Activated T-cell treated with anti-CD3 and anti-CD28 coated beads, Interleukin-2, amount 50 U/mL, for 24 hours (primary cell): ENCODE measurements at regions not wholly inside any gene's neighbourhood (a gene's known extent, or its start where the extent isn't known, plus 50 kb on each side); places are given as distances from the start of the nearest gene placed in this dataset.

Experiments used
- DNase-seq: peaks from one replicate; pipeline ENCODE4 v3.0.0-alpha.2; 2020
- H3K27ac Mint-ChIP-seq: 2 replicates; pipeline ENCODE4 v1.8.0; 2020; ENCODE audit warnings: mild to moderate bottlenecking, mixed read lengths
- H3K27me3 Mint-ChIP-seq: 2 replicates; pipeline ENCODE4 v1.8.0; 2020; ENCODE audit warnings: mixed read lengths
- H3K36me3 Mint-ChIP-seq: 2 replicates; pipeline ENCODE4 v1.8.0; 2020; ENCODE audit warnings: low read depth, mixed read lengths
- H3K4me1 Mint-ChIP-seq: 2 replicates; pipeline ENCODE4 v1.8.0; 2020; ENCODE audit warnings: low read depth, mixed read lengths
- H3K4me3 Mint-ChIP-seq: 2 replicates; pipeline ENCODE4 v1.8.0; 2020; ENCODE audit warnings: mild to moderate bottlenecking, moderate library complexity, mixed read lengths
- H3K9me3 Mint-ChIP-seq: 2 replicates; pipeline ENCODE4 v1.8.0; 2020; ENCODE audit warnings: mixed read lengths

DNA sequence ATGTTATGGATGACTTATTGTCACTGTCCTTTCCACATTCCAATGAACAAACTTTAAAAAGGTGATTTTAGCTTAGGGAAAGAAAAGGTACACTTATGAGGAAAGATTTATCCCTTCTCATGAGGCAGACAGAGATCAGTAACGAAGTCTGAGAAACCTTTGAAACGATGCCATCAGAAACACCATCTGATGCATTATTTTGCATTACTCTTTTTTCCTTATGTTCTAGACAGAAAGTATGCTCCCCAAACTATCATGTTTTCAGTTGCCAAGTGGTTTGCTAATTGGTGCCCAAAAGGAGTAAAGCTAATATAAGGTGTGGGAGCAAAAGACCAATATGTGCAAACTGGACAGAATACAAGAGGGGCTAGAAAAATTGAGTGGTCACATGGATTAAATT lies 397.7 kb upstream of the RIOK2 start:
- no peaks in the 10 kb centered on the region for H3K36me3 Mint-ChIP-seq
- no peaks in the 10 kb centered on the region for H3K27me3 Mint-ChIP-seq
- no peaks in the 10 kb centered on the region for H3K9me3 Mint-ChIP-seq
- no peak overlapping the region for H3K27ac Mint-ChIP-seq
- no peaks in the 10 kb centered on the region for H3K4me1 Mint-ChIP-seq
- DNase-seq, result no peak
- H3K4me3 Mint-ChIP-seq, result no peak overlapping the region

DNA sequence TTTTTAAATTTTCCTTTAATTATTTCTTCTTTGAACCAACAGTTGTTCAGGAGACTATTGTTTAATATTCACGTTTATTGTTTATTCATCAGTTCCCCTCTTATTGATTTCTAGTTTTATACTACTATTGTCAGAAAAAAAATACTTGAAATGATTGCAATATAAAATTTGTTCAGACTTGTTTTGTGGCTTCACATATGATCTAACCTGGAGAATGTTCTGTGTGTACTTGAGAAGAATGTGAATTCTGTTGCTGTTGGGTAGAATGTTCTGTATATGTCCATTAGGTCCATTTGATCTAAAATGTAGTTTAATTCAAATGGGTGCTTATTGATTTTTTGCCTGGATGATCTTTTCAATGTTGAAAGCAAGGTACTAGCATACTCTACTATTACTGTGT lies 408.7 kb upstream of the RIOK2 start:
- no peak overlapping the region for H3K4me3 Mint-ChIP-seq
- DNase-seq, result no peak
- no peaks in the 10 kb centered on the region for H3K4me1 Mint-ChIP-seq
- H3K27me3 Mint-ChIP-seq, result no peaks in the 10 kb centered on the region
- H3K27ac Mint-ChIP-seq, result no peak overlapping the region
- H3K9me3 Mint-ChIP-seq, result peaks cover 14% of the 10 kb centered on the region
- no peaks in the 10 kb centered on the region for H3K36me3 Mint-ChIP-seq

DNA sequence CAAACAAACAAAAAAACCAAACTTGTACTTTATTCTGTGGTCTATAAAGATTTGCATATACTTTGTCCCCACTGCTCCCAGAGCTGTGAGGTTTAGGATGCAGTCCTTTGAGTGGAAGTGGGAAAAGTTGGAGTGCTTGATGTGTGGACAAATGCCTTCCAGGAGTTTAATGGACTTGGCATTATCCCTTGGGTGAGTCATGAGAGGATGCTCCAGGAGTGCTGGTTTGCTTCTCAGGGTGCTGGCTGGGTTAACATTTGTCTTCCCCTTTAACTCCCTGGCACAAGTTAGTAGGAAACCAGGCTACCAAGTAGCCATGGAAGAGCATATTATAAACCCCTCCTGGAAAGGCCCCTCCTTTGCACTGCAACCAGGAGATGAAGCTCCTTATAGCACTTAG lies 417.4 kb upstream of the RIOK2 start:
- H3K27me3 Mint-ChIP-seq, result no peaks in the 10 kb centered on the region
- no peaks in the 10 kb centered on the region for H3K36me3 Mint-ChIP-seq
- no peak for DNase-seq
- H3K9me3 Mint-ChIP-seq, result peaks cover 30% of the 10 kb centered on the region
- H3K4me1 Mint-ChIP-seq, result no peaks in the 10 kb centered on the region
- no peak overlapping the region for H3K4me3 Mint-ChIP-seq
- H3K27ac Mint-ChIP-seq, result no peak overlapping the region

DNA sequence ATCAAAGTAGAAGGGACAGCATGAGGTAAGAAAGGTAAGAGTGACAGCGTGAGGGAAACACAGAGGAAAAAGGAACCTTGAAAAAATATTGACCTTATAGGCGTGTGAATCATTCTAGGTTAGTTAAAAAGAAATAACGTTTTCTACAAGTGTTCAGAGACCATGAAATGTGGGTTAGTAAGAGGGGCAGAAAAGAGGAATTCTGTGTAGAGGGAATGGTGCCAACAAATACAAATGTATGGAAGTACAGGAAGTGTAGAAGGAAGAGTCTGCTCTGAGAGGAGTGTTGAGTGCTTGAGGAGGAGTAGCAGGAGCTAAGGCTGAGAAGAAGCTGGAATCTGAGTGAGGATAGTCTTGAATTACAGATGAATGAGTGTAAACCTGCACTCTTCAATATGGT lies 418.6 kb upstream of the RIOK2 start:
- Mint-ChIP-seq H3K27ac (no peak overlapping the region), H3K4me3 (no peak overlapping the region), H3K9me3 (peaks cover 19% of the 10 kb centered on the region), H3K27me3 (no peaks in the 10 kb centered on the region), H3K4me1 (no peaks in the 10 kb centered on the region), H3K36me3 (no peaks in the 10 kb centered on the region)
- DNase-seq, result no peak

DNA sequence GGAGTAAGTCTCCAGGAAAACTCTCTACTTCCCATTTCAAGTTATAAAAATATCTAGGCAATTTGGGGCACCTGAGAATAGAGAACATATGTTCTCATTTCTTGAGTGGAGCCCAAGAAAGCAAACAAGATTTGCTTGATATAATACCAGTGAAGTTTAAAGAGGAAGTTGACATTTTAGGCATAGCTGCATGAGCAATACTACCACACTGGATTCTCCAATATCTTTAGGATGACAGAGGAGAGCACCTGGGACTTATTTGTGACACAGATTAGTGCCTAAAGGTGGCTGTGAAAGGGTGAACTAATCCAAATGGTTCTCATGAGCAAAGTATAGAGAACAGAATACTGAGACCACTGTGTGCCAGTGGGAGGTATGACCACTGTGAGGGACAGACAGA lies 423.5 kb upstream of the RIOK2 start:
- Mint-ChIP-seq H3K4me1 (no peaks in the 10 kb centered on the region), H3K27ac (no peak overlapping the region), H3K9me3 (peaks cover 10% of the 10 kb centered on the region), H3K27me3 (no peaks in the 10 kb centered on the region), H3K36me3 (no peaks in the 10 kb centered on the region), H3K4me3 (no peak overlapping the region)
- no peak for DNase-seq

DNA sequence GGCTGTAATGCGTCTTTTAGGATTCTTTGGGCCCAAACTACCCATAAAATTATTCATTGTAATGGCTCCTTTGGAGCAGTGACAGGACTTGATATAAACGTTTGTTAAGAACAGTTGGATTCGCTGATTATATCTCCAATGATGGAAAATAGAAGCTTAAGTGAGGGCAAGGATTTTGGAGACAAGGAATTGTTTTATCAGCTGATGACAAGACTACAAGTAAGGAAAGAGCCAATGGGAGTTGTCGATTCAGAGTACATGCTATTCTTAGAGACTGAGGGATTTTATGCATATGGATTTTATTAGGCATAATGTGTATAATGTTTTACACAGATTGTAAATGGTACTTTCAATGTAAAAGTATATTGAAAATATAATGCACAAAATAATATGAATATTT lies 425.5 kb upstream of the RIOK2 start:
- no peak for DNase-seq
- no peaks in the 10 kb centered on the region for H3K36me3 Mint-ChIP-seq
- H3K27ac Mint-ChIP-seq, result no peak overlapping the region
- H3K4me3 Mint-ChIP-seq, result no peak overlapping the region
- H3K9me3 Mint-ChIP-seq, result peaks cover 8% of the 10 kb centered on the region
- no peaks in the 10 kb centered on the region for H3K27me3 Mint-ChIP-seq
- no peaks in the 10 kb centered on the region for H3K4me1 Mint-ChIP-seq

DNA sequence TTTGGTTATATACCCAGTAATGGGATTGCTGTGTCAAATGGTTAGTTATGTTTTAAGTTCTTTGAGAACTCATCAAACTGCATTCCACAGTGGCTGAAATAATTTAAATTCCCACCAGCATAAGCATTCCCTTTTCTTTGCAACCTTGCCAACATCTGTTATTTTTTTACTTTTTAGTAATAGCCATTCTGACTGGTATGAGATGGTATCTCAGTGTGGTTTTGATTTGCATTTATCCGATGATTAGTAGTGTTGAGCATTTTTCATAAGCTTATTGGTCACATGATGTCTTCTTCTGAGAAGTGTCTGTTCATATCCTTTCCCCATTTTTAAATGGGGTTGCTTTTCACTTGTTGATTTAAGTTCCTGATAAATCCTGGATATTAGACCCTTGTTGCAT lies 435.7 kb upstream of the RIOK2 start:
- DNase-seq, result no peak
- H3K4me3 Mint-ChIP-seq, result no peak overlapping the region
- no peaks in the 10 kb centered on the region for H3K4me1 Mint-ChIP-seq
- H3K9me3 Mint-ChIP-seq, result peaks cover 4% of the 10 kb centered on the region
- H3K36me3 Mint-ChIP-seq, result no peaks in the 10 kb centered on the region
- H3K27ac Mint-ChIP-seq, result no peak overlapping the region
- no peaks in the 10 kb centered on the region for H3K27me3 Mint-ChIP-seq

DNA sequence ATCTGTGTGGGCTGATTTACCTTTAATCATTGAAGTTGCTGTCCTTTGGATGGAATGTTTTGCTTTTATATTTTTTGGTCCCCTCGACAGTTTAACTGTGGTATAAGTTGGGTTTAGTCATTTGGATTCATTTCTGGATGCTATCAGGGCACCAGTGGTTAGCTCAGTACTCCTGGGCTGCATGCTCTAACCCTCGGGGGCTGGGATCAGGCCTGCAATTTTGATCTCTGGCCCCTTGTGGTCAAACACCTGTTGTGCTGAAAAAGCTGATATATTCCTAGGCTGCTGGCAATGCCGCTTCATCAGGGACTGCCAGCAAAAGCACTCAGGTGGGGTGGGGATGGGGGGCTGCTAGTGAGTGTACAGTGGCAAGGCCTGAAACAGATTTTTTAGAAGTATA lies 440.4 kb upstream of the RIOK2 start:
- Mint-ChIP-seq H3K27me3 (no peaks in the 10 kb centered on the region), H3K4me1 (no peaks in the 10 kb centered on the region), H3K4me3 (no peak overlapping the region), H3K27ac (no peak overlapping the region), H3K9me3 (peaks cover 4% of the 10 kb centered on the region), H3K36me3 (no peaks in the 10 kb centered on the region)
- DNase-seq, result no peak

DNA sequence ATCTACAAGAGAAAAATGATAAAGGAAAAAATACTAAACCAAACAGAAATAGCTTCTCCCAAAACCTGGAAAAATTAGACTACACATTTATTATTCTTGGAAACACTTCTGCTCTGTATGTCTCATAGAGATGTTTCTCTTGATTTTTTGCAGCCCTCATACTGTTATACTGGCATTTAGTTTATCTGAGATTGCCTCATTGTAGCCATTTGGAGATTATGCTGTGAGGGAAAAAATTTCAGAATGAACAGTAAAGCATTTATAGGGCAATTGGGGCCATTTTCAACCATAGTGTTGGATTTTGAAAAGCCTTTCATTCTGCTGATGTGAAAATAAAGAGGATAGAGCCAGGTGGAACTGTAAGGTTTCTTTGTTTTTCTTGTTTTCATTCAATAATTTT lies 441.8 kb upstream of the RIOK2 start:
- Mint-ChIP-seq H3K9me3 (no peaks in the 10 kb centered on the region), H3K4me3 (no peak overlapping the region), H3K27me3 (no peaks in the 10 kb centered on the region), H3K4me1 (no peaks in the 10 kb centered on the region), H3K36me3 (no peaks in the 10 kb centered on the region), H3K27ac (no peak overlapping the region)
- no peak for DNase-seq

DNA sequence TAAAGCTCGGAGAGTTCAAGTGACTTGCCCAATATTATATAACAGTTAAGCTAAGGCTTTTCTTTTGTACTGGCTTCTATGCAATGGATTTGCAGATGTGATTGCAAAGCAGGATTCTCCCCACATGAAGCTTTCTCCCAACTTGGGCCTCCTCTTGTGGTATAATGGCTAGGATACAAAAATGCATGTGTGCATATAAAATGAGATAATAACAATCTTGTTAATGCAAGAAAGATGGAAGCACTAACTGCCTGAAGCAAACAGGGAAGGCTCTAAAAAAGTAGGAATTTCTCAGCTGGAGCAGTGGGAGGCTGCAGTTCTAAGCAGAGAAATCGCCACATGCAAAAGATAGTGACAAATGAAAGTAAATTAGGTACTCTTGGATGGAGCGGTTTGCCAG lies 444.2 kb upstream of the RIOK2 start:
- no peak overlapping the region for H3K27ac Mint-ChIP-seq
- peaks cover 3% of the 10 kb centered on the region for H3K9me3 Mint-ChIP-seq
- no peak for DNase-seq
- H3K27me3 Mint-ChIP-seq, result no peaks in the 10 kb centered on the region
- H3K36me3 Mint-ChIP-seq, result no peaks in the 10 kb centered on the region
- no peak overlapping the region for H3K4me3 Mint-ChIP-seq
- no peaks in the 10 kb centered on the region for H3K4me1 Mint-ChIP-seq

DNA sequence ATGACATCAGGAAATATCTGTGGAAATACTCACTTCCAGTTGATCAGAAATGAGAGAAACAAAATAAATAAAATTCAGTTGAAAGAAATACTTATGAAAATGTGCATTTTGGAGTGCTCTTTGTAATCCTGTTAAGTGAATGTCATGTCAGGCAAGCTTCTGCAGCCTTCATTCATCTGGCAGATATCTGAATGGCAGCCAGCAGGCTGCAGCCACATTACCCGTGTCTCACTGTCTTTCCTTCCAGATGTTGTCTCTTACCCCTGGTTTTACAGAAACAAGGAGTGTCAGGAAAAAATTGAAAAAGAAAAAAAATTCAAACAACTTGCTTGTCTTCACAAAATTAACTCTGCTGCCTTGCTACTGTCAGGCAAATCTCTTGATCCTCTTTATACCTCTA lies 445.0 kb upstream of the RIOK2 start:
- Mint-ChIP-seq H3K9me3 (peaks cover 3% of the 10 kb centered on the region), H3K27ac (no peak overlapping the region), H3K4me1 (no peaks in the 10 kb centered on the region), H3K36me3 (no peaks in the 10 kb centered on the region), H3K27me3 (no peaks in the 10 kb centered on the region), H3K4me3 (no peak overlapping the region)
- no peak for DNase-seq

DNA sequence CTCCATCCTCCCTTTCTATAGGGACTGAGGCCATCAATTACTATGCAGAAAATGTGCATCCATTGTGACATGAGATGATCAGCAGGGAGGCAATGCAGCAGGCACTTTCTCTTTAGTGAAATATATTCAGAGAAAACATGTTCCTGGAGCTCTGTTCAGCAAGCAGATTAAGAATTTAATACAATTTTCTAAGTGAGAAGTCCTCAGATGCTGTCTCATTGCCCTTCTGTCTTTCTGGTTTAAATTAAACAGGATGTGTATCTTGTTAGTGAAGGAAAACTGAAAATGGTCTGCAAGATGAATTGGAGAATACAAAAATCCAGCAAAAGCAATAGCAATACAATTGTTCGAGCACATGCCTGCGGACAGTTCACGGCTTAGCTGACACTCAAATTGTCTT lies 445.8 kb upstream of the RIOK2 start:
- peaks cover 3% of the 10 kb centered on the region for H3K9me3 Mint-ChIP-seq
- DNase-seq, result no peak
- H3K36me3 Mint-ChIP-seq, result no peaks in the 10 kb centered on the region
- H3K27me3 Mint-ChIP-seq, result no peaks in the 10 kb centered on the region
- H3K27ac Mint-ChIP-seq, result no peak overlapping the region
- H3K4me3 Mint-ChIP-seq, result no peak overlapping the region
- no peaks in the 10 kb centered on the region for H3K4me1 Mint-ChIP-seq

DNA sequence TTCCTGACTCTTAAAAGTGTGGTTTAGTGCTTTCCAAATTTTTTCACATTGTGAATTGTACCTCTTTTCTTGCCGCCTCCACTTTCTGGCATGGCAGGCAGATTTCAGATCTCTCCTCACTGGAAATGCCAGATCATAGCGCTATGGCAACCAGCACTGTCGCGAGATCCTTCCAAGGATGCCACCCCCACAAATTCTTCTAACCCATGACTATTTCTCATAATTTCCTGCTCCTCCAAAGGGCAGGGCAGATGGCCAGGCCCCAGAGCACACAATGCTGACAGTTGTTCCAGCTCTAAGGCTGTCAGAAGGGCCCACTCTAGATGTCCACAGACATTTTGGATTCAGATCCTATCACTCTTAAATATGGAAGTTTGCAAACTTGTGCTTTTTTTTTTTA lies 446.2 kb upstream of the RIOK2 start:
- Mint-ChIP-seq H3K27ac (no peak overlapping the region), H3K9me3 (peaks cover 3% of the 10 kb centered on the region), H3K36me3 (no peaks in the 10 kb centered on the region), H3K4me3 (no peak overlapping the region), H3K27me3 (no peaks in the 10 kb centered on the region), H3K4me1 (no peaks in the 10 kb centered on the region)
- DNase-seq, result no peak

DNA sequence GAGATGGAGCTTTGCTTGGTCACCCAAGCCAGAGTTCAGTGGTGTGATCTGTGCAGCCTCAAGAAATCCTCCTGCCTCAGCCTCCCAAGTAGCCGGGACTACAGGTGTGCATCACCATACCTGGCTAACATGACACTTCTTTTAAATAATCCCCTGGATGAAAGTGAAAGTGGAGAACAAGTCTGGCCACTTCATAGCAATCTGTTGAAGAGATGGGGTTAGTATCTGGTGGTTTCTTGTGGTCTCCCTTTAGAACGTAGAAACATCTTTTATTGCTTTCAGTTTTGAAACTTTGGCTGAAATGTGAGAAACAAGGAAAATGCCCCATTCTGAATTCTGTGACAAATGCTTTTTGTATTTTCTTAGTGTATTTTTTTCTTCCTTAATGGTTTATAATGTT lies 452.5 kb upstream of the RIOK2 start:
- H3K4me3 Mint-ChIP-seq, result no peak overlapping the region
- H3K27ac Mint-ChIP-seq, result no peak overlapping the region
- no peaks in the 10 kb centered on the region for H3K36me3 Mint-ChIP-seq
- no peaks in the 10 kb centered on the region for H3K4me1 Mint-ChIP-seq
- H3K27me3 Mint-ChIP-seq, result no peaks in the 10 kb centered on the region
- no peak for DNase-seq
- H3K9me3 Mint-ChIP-seq, result peaks cover 6% of the 10 kb centered on the region

DNA sequence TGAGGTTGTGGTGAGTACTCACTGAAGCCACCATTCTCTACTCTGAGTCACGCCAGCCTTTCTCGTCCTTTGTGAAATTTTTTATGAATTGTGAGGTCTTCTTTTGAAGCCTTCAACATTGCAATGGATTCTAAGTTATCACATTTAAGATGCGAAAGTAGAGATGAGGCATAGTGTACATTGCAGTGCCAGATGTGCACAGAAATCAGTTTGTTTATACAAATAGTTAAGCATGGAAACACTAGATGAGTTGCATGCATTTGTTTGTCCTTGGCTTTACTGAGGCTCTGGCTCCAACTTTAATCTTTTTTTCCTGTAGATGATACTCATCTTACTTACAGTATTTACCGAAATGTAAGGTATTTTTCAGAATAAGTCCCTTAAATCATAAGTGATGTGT lies 453.7 kb upstream of the RIOK2 start:
- Mint-ChIP-seq H3K27ac (no peak overlapping the region), H3K36me3 (no peaks in the 10 kb centered on the region)

DNA sequence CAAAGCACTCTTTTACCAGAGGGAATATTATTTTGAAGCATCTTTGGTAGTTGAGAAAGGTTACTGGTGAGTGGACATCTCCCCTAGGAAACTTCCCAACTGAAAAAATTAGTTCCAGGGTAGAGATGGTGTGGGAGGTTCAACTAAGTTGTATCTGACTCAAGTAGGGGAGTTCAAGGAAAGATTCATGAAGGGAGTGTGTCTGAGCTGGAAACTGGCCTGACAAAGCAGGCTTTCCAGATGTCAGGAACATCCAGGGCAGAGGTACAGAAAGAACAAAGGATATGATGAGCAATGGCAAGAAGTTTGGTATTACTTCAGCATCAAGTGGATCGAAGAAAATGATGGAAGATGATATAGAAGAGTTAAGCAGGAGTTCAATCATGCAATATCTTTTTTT lies 458.0 kb upstream of the RIOK2 start:
- no peak for DNase-seq
- Mint-ChIP-seq H3K27me3 (no peaks in the 10 kb centered on the region), H3K9me3 (peaks cover 5% of the 10 kb centered on the region), H3K27ac (no peak overlapping the region), H3K4me3 (no peak overlapping the region), H3K36me3 (no peaks in the 10 kb centered on the region), H3K4me1 (no peaks in the 10 kb centered on the region)

More for the DNA sequence above, 453.7 kb upstream of the RIOK2 start:
- H3K27me3 Mint-ChIP-seq, result no peaks in the 10 kb centered on the region
- no peaks in the 10 kb centered on the region for H3K4me1 Mint-ChIP-seq
- DNase-seq, result no peak
- H3K4me3 Mint-ChIP-seq, result no peak overlapping the region
- H3K9me3 Mint-ChIP-seq, result peaks cover 5% of the 10 kb centered on the region
